ENCODE measurements at regions not wholly inside any gene's neighbourhood (a gene's known extent, or its start where the extent isn't known, plus 50 kb on each side); places are given as distances from the start of the nearest gene placed in this dataset.
"Not testable (repeated sequence)": the region's sequence is repeated elsewhere in the genome, so short reads cannot be mapped to it uniquely, and the experiment has no call there.

DNA sequence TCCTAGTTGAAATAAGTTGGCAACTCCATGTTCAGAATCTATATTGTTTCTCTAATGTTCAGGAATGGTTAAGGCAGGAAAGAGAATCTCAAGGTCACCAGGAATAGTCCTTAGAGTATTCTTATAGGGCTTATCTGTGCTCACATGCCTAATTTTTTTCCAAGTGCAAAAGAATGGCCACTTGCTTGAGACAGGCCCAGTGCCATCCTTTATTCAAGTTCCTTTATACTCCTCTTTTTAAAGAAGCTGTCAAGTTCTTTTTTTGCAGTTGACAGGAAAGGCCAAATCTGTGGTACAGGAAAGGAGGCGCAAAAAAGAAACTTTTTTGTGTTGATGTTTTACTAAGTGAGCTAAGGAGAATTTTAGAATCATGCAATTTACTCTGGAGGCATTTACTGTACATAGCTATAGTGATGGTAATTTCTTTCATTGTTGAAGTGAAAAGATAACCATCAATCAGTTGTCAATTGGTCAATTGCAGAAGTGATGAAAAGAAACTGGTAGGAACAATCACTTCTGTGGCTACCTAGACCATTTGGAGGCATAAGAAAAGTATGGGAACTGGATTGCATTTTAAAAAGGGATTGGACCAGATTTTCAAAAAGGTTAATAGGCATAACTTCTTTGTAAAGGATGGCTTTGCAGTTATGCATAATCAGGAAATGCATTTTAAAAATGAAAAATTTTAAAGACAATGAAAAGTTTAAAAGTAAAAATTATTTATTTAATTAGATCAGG lies 102.5 kb upstream of the SOX2 start:
- Histone ChIP-seq H3K36me3 (no peaks in the 10 kb centered on the region), H3K4me3 (no peak overlapping the region), H3K27ac (no peak overlapping the region), H3K27me3 (no peaks in the 10 kb centered on the region), H3K9me3 (no peaks in the 10 kb centered on the region), H3K4me1 (no peaks in the 10 kb centered on the region)
- no peak for TF ChIP-seq POLR2AphosphoS5 (IDR thresholded peaks at IDR 0.05)
- TF ChIP-seq, protein P1, sequence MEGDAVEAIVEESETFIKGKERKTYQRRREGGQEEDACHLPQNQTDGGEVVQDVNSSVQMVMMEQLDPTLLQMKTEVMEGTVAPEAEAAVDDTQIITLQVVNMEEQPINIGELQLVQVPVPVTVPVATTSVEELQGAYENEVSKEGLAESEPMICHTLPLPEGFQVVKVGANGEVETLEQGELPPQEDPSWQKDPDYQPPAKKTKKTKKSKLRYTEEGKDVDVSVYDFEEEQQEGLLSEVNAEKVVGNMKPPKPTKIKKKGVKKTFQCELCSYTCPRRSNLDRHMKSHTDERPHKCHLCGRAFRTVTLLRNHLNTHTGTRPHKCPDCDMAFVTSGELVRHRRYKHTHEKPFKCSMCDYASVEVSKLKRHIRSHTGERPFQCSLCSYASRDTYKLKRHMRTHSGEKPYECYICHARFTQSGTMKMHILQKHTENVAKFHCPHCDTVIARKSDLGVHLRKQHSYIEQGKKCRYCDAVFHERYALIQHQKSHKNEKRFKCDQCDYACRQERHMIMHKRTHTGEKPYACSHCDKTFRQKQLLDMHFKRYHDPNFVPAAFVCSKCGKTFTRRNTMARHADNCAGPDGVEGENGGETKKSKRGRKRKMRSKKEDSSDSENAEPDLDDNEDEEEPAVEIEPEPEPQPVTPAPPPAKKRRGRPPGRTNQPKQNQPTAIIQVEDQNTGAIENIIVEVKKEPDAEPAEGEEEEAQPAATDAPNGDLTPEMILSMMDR (IDR thresholded peaks at IDR 0.05) = no peak
- no peak for TF ChIP-seq EP300 (IDR thresholded peaks at IDR 0.05)
- no peak for TF ChIP-seq POLR2A (IDR thresholded peaks at IDR 0.05)
- 82% methylated on average over 1 of the region's 1 CpG for whole genome bisulfite sequencing
- no peak for DNase-seq (ENCODE audit: low spot score in 2 of 2)

DNA sequence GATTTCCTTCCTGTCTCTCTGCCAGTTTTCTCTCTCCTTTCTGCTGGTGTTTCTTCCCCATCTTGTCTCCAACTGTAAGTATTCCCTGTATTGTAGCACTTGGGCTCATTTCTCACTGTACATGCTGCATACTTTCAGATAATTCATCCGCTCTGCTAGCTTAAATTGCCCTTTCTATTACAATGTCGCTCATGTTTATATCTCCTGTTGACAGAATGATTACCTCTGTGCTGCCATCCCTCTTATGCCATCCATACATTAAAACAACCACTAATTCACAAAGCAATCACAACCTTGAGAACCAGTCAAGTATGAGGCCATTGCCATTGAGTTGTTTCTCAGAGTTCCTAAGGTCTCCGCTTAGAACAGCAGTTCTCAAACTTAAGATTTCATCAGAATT lies 107.5 kb upstream of the SOX2 start:
- 91% methylated on average over 3 of the region's 3 CpGs for WGBS
- H3K4me3 ChIP-seq = no peak overlapping the region
- no peaks in the 10 kb centered on the region for H3K4me1 ChIP-seq
- H3K27ac ChIP-seq = no peak overlapping the region
- TF ChIP-seq EP300 (IDR thresholded peaks at IDR 0.05) = no peak
- TF ChIP-seq, protein P1 (IDR thresholded peaks at IDR 0.05) = no peak
- no peak for TF ChIP-seq POLR2A (IDR thresholded peaks at IDR 0.05)
- TF ChIP-seq POLR2AphosphoS5 (IDR thresholded peaks at IDR 0.05) = no peak
- H3K9me3 ChIP-seq = no peaks in the 10 kb centered on the region
- H3K36me3 ChIP-seq = no peaks in the 10 kb centered on the region
- H3K27me3 ChIP-seq = no peaks in the 10 kb centered on the region
- no peak for DNase-seq (ENCODE audit: low spot score in 2 of 2)

DNA sequence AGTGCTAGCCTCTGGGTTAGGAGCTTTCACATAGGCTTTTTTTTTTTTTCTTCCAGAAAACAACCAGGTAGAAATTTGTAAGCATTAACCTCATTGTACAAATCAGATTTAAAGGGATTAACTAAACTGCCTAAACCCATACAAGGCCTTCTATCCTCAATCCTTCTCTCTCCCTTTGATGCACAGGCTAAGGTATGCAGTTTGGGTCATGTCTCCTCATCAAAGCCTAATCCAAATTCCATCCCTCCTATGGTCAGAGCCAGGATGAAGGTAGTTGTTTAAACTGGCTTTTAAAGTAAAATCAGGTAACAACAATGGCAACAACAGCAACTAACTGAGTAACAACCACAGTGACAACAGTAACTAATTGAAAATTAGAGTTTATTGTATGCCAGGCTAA lies 115.6 kb upstream of the SOX2 start:
- no peaks in the 10 kb centered on the region for H3K27me3 ChIP-seq
- no peak for TF ChIP-seq POLR2A (IDR thresholded peaks at IDR 0.05)
- no peak for TF ChIP-seq EP300 (IDR thresholded peaks at IDR 0.05)
- no peak for TF ChIP-seq POLR2AphosphoS5 (IDR thresholded peaks at IDR 0.05)
- TF ChIP-seq, protein P1 (IDR thresholded peaks at IDR 0.05) = no peak
- no peaks in the 10 kb centered on the region for H3K9me3 ChIP-seq
- DNase-seq (ENCODE audit: low spot score in 2 of 2) = no peak
- H3K36me3 ChIP-seq = no peaks in the 10 kb centered on the region
- no peak overlapping the region for H3K4me3 ChIP-seq
- H3K27ac ChIP-seq = no peak overlapping the region
- H3K4me1 ChIP-seq = no peaks in the 10 kb centered on the region

DNA sequence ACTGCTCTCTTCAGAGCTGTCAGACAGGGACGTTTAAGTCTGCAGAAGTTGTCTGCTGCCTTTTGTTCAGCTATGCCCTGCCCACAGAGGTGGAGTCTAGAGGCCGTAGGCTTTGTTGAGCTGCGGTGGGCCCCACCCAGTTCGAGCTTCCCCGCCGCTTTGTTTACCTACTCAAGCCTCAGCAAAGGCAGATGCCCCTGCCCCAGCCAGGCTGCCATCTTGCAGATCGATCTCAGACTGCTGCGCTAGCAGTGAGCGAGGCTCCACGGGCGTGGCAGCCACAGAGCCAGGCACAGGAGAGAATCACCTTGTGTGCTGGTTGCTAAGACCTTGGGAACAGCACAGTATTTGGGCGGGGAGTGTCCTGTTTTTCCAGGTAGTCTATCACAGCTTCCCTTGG lies 120.8 kb upstream of the SOX2 start:
- H3K36me3 ChIP-seq; H3K27me3 ChIP-seq; H3K9me3 ChIP-seq; H3K27ac ChIP-seq; H3K4me1 ChIP-seq; H3K4me3 ChIP-seq; DNase-seq (ENCODE audit: low spot score in 2 of 2): not testable (repeated sequence)
- WGBS = 86% methylated on average over 10 of the region's 12 CpGs

DNA sequence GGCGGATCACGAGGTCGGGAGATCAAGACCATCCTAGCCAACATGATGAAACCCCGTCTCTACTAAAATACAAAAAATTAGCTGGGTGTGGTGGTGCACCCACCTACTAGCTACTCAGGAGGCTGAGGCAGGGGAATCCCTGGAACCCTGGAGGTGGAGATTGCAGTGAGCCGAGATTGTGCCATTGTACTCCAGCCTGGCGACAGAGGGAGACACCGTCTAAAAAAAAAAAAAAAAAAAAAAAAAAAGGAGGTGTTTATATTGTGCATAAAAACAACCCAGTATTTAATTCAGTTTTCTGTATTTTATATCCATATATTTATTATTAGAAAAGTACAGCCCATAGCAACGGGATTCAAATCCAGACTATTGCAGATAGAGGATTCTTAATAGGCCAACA lies 129.1 kb upstream of the SOX2 start:
- no peaks in the 10 kb centered on the region for H3K36me3 ChIP-seq
- H3K9me3 ChIP-seq = no peaks in the 10 kb centered on the region
- WGBS = 92% methylated on average over 8 of the region's 8 CpGs
- H3K4me3 ChIP-seq = no peak overlapping the region
- H3K27ac ChIP-seq = no peak overlapping the region
- no peak for DNase-seq (ENCODE audit: low spot score in 2 of 2)
- TF ChIP-seq POLR2AphosphoS5 (IDR thresholded peaks at IDR 0.05) = no peak
- TF ChIP-seq EP300 (IDR thresholded peaks at IDR 0.05) = no peak
- TF ChIP-seq, protein P1 (IDR thresholded peaks at IDR 0.05) = no peak
- no peak for TF ChIP-seq POLR2A (IDR thresholded peaks at IDR 0.05)
- no peaks in the 10 kb centered on the region for H3K27me3 ChIP-seq
- no peaks in the 10 kb centered on the region for H3K4me1 ChIP-seq

DNA sequence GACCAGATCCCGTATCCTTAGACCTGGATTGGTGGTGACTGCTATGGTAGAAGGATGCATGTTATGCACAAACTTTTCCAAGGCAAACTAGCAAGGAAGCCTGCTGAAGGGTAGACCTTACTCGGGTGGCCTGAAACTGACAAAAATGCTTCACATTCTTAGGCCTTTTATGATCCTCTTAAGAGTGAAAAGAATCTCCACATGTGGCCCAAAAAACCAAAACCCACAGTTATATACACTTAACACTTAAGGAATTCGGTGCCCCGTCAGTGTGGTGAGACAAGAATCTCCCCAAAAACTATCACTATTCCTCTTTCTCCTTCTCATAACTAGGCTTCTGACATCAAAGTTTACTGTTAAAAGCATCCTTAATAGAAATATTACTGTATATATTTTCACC lies 130.1 kb upstream of the SOX2 start:
- Histone ChIP-seq H3K4me1 (no peaks in the 10 kb centered on the region), H3K27ac (no peak overlapping the region), H3K4me3 (no peak overlapping the region), H3K27me3 (no peaks in the 10 kb centered on the region), H3K9me3 (no peaks in the 10 kb centered on the region), H3K36me3 (no peaks in the 10 kb centered on the region)
- no peak for TF ChIP-seq POLR2AphosphoS5 (IDR thresholded peaks at IDR 0.05)
- no peak for TF ChIP-seq EP300 (IDR thresholded peaks at IDR 0.05)
- TF ChIP-seq, protein P1 (IDR thresholded peaks at IDR 0.05) = no peak
- no peak for TF ChIP-seq POLR2A (IDR thresholded peaks at IDR 0.05)
- DNase-seq (ENCODE audit: low spot score in 2 of 2) = no peak
- 67% methylated on average over 4 of the region's 4 CpGs for WGBS
